Neural progenitor cell (in vitro differentiated cells): ENCODE measurements at regions not wholly inside any gene's neighbourhood (a gene's known extent, or its start where the extent isn't known, plus 50 kb on each side); places are given as distances from the start of the nearest gene placed in this dataset.

Experiments used
- DNase-seq: peaks from one replicate; pipeline ENCODE4 v3.0.0-alpha.2; 2016; ENCODE audit warnings: low spot score
- H2AFZ ChIP-seq: fragments of 200-600 bp; sonication (generic); replicated peaks from 2 replicates; pipeline ENCODE4 v1.6.1; 2016; ENCODE audit warnings: antibody characterized with exemption
- H3F3A ChIP-seq: fragments of 200-600 bp; sonication (generic); 2 replicates; pipeline ENCODE4 v1.6.1; 2016; ENCODE audit warnings: antibody characterized with exemption, low read depth
- H3K27ac ChIP-seq: fragments of 200-600 bp; sonication (generic); 2 replicates; pipeline ENCODE4 v1.5.1; 2016; ENCODE audit warnings: mild to moderate bottlenecking
- H3K27me3 ChIP-seq: fragments of 200-600 bp; sonication (generic); 2 replicates; pipeline ENCODE4 v1.6.1; 2016; ENCODE audit warnings: mild to moderate bottlenecking, moderate library complexity
- H3K36me3 ChIP-seq: fragments of 200-600 bp; sonication (generic); 2 replicates; pipeline ENCODE4 v1.5.1; 2016
- H3K4me1 ChIP-seq: fragments of 200-600 bp; sonication (generic); 2 replicates; pipeline ENCODE4 v1.6.1; 2016; ENCODE audit warnings: mixed run types
- H3K4me2 ChIP-seq: fragments of 200-600 bp; sonication (generic); 2 replicates; pipeline ENCODE4 v1.6.1; 2016
- H3K4me3 ChIP-seq: fragments of 200-600 bp; sonication (generic); 2 replicates; pipeline ENCODE4 v1.5.1; 2016
- H3K79me2 ChIP-seq: fragments of 200-600 bp; sonication (generic); 2 replicates; pipeline ENCODE4 v1.6.1; 2016; ENCODE audit warnings: low read depth
- H3K9ac ChIP-seq: fragments of 200-600 bp; sonication (generic); 2 replicates; pipeline ENCODE4 v1.6.1; 2016
- H3K9me3 ChIP-seq: fragments of 200-600 bp; sonication (generic); 2 replicates; pipeline ENCODE4 v1.5.1; 2016; ENCODE audit warnings: low read depth
- H4K20me1 ChIP-seq: fragments of 200-600 bp; sonication (generic); 2 replicates; pipeline ENCODE4 v1.6.1; 2016; ENCODE audit warnings: low read depth
- H3K27ac Mint-ChIP-seq: 3 replicates; pipeline ENCODE4 v1.8.0; 2021; ENCODE audit warnings: mixed read lengths
- H3K27me3 Mint-ChIP-seq: 2 replicates; pipeline ENCODE4 v1.8.0; 2022; ENCODE audit warnings: low read depth, mild to moderate bottlenecking, inconsistent platforms, moderate library complexity, mixed read lengths; ENCODE audit not compliant: insufficient read depth
- H3K36me3 Mint-ChIP-seq: 3 replicates; pipeline ENCODE4 v1.8.0; 2021; ENCODE audit warnings: mixed read lengths
- H3K4me1 Mint-ChIP-seq: 3 replicates; pipeline ENCODE4 v1.8.0; 2021; ENCODE audit warnings: mixed read lengths
- H3K4me3 Mint-ChIP-seq: 3 replicates; pipeline ENCODE4 v1.8.0; 2021; ENCODE audit warnings: mild to moderate bottlenecking, moderate library complexity, mixed read lengths
- H3K9me3 Mint-ChIP-seq: 3 replicates; pipeline ENCODE4 v1.8.0; 2020; ENCODE audit warnings: mixed read lengths
- EZH2 ChIP-seq: fragments of 200-600 bp; sonication (generic); IDR thresholded peaks from 2 replicates; pipeline ENCODE4 v1.6.1; 2017; ENCODE audit warnings: antibody characterized with exemption, mild to moderate bottlenecking, moderate library complexity
- EZH2phosphoT487 ChIP-seq: fragments of 200-600 bp; sonication (generic); IDR thresholded peaks from 2 replicates; pipeline ENCODE4 v1.6.1; 2017; ENCODE audit warnings: antibody characterized with exemption
- TF ChIP-seq, protein P1 (sequence below): fragments of 200-600 bp; sonication (generic); IDR thresholded peaks from 2 replicates; pipeline ENCODE4 v1.5.1; 2017; ENCODE audit warnings: antibody characterized with exemption, mild to moderate bottlenecking

GRCh38 chr13:23996456-23996855 is 99.2 kb upstream of the C1QTNF9B start:
- H3K9ac ChIP-seq = no peak overlapping the region
- no peaks in the 10 kb centered on the region for H4K20me1 ChIP-seq
- H3K4me2 ChIP-seq = no peak overlapping the region
- no peak overlapping the region for H2AFZ ChIP-seq
- H3K4me1 ChIP-seq = no peaks in the 10 kb centered on the region
- Mint-ChIP-seq H3K4me3 (no peak overlapping the region), H3K27ac (no peak overlapping the region), H3K27me3 (no peaks in the 10 kb centered on the region), H3K36me3 (peaks cover 35% of the 10 kb centered on the region), H3K4me1 (no peaks in the 10 kb centered on the region), H3K9me3 (peaks cover 17% of the 10 kb centered on the region)
- no peaks in the 10 kb centered on the region for H3K36me3 ChIP-seq
- H3K79me2 ChIP-seq = no peaks in the 10 kb centered on the region
- no peaks in the 10 kb centered on the region for H3K27me3 ChIP-seq
- no peaks in the 10 kb centered on the region for H3F3A ChIP-seq
- H3K4me3 ChIP-seq = no peak overlapping the region
- no peak for DNase-seq
- TF ChIP-seq, protein P1, sequence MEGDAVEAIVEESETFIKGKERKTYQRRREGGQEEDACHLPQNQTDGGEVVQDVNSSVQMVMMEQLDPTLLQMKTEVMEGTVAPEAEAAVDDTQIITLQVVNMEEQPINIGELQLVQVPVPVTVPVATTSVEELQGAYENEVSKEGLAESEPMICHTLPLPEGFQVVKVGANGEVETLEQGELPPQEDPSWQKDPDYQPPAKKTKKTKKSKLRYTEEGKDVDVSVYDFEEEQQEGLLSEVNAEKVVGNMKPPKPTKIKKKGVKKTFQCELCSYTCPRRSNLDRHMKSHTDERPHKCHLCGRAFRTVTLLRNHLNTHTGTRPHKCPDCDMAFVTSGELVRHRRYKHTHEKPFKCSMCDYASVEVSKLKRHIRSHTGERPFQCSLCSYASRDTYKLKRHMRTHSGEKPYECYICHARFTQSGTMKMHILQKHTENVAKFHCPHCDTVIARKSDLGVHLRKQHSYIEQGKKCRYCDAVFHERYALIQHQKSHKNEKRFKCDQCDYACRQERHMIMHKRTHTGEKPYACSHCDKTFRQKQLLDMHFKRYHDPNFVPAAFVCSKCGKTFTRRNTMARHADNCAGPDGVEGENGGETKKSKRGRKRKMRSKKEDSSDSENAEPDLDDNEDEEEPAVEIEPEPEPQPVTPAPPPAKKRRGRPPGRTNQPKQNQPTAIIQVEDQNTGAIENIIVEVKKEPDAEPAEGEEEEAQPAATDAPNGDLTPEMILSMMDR = no peak
- TF ChIP-seq EZH2phosphoT487 (no peak), EZH2 (no peak)
- H3K27ac ChIP-seq = no peak overlapping the region
- no peaks in the 10 kb centered on the region for H3K9me3 ChIP-seq

DNA sequence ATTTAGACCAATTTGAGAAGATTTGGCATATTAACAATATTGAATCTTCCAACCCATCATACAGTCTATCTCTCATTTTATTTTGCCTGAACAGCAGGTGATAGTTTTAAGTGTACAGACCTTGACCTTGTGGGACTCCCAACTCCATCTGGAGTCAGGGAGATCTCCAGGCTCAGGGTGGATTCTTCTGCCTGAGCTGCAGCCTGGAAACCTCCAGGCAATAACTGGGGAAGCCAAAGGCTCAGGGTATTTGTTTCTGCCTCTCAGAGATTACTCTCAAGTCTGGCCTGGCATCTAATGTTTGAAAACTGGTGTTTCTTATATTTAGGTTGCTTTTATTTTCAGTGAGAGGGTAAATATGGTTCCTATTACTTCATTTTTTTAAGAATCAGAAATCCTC is 102.1 kb upstream of the C1QTNF9B start:
- H3K27me3 Mint-ChIP-seq = peaks cover 3% of the 10 kb centered on the region
- H2AFZ ChIP-seq = no peak overlapping the region

GRCh38 chr13:24002206-24002815 is 105.0 kb upstream of the C1QTNF9B start:
- Mint-ChIP-seq H3K4me1 (peaks cover 44% of the 10 kb centered on the region), H3K27me3 (peaks cover 10% of the 10 kb centered on the region), H3K4me3 (no peak overlapping the region), H3K9me3 (peaks cover 2% of the 10 kb centered on the region), H3K36me3 (peaks cover 9% of the 10 kb centered on the region), H3K27ac (no peak overlapping the region)
- no peak for DNase-seq
- Histone ChIP-seq H3F3A (no peaks in the 10 kb centered on the region), H3K9ac (no peak overlapping the region), H3K4me2 (no peak overlapping the region), H3K9me3 (no peaks in the 10 kb centered on the region), H3K79me2 (no peaks in the 10 kb centered on the region), H3K27me3 (no peaks in the 10 kb centered on the region), H2AFZ (no peak overlapping the region), H4K20me1 (no peaks in the 10 kb centered on the region), H3K27ac (no peak overlapping the region), H3K4me1 (no peaks in the 10 kb centered on the region), H3K36me3 (no peaks in the 10 kb centered on the region), H3K4me3 (no peak overlapping the region)
- TF ChIP-seq EZH2 = no peak
- TF ChIP-seq EZH2phosphoT487 = no peak
- TF ChIP-seq, protein P1 = no peak

More for the DNA sequence above, 102.1 kb upstream of the C1QTNF9B start:
- Histone ChIP-seq H3K36me3 (no peaks in the 10 kb centered on the region), H3F3A (no peaks in the 10 kb centered on the region), H4K20me1 (no peaks in the 10 kb centered on the region), H3K9ac (no peak overlapping the region), H3K27me3 (no peaks in the 10 kb centered on the region), H3K4me2 (no peak overlapping the region), H3K9me3 (no peaks in the 10 kb centered on the region), H3K4me1 (no peaks in the 10 kb centered on the region), H3K27ac (no peak overlapping the region), H3K4me3 (no peak overlapping the region), H3K79me2 (no peaks in the 10 kb centered on the region)
- no peak for DNase-seq
- H3K4me1 Mint-ChIP-seq = peaks cover 15% of the 10 kb centered on the region
- peaks cover 17% of the 10 kb centered on the region for H3K9me3 Mint-ChIP-seq
- H3K36me3 Mint-ChIP-seq = peaks cover 32% of the 10 kb centered on the region
- H3K27ac Mint-ChIP-seq = no peak overlapping the region
- H3K4me3 Mint-ChIP-seq = no peak overlapping the region
- TF ChIP-seq EZH2 (no peak), EZH2phosphoT487 (no peak)
- TF ChIP-seq, protein P1 = no peak
